Right atrium auricular region (tissue), 2 donors: ENCODE measurements at regions not wholly inside any gene's neighbourhood (a gene's known extent, or its start where the extent isn't known, plus 50 kb on each side); places are given as distances from the start of the nearest gene placed in this dataset.

Source experiments
- DNase-seq: peaks from one replicate; pipeline ENCODE4 v3.0.0-alpha.2; 2019; ENCODE audit warnings: low spot score
- H3K27ac ChIP-seq, 2 donors: fragments of 200-600 bp; sonication (generic); 1 replicate in 1 of 2; 2 replicates in 1 of 2; pipeline ENCODE4 v1.5.1; 2016 to 2019
- H3K27me3 ChIP-seq, 2 donors: fragments of 200-600 bp; sonication (generic); one replicate each; pipeline versions ENCODE4 v1.5.1 to v1.6.0; 2017 to 2019
- H3K36me3 ChIP-seq: fragments of 200-600 bp; sonication (generic); one replicate; pipeline ENCODE4 v1.5.1; 2016
- H3K4me1 ChIP-seq, 2 donors: fragments of 200-600 bp; sonication (generic); one replicate each; pipeline versions ENCODE4 v1.5.1 to v1.6.0; 2017 to 2019
- H3K4me3 ChIP-seq, 2 donors: fragments of 200-600 bp; sonication (generic); 1 replicate in 1 of 2; 2 replicates in 1 of 2; pipeline ENCODE4 v1.5.1; 2017 to 2019; ENCODE audit warnings: mild to moderate bottlenecking in 1 of 2, moderate library complexity in 1 of 2
- H3K9me3 ChIP-seq, 2 donors: fragments of 200-600 bp; sonication (generic); one replicate each; pipeline ENCODE4 v1.5.1; 2019
- CTCF ChIP-seq, 2 donors: fragments of 200-600 bp; sonication (generic); IDR thresholded peaks; one replicate each; pipeline ENCODE4 v1.5.1; 2019; ENCODE audit warnings: antibody characterized with exemption in 2 of 2

- no peak overlapping the region for H3K4me3 ChIP-seq
- no peak for DNase-seq
- H3K9me3 ChIP-seq: no peaks in the 10 kb centered on the region
- no peaks in the 10 kb centered on the region for H3K36me3 ChIP-seq
- no peaks in the 10 kb centered on the region for H3K4me1 ChIP-seq
- TF ChIP-seq CTCF (IDR thresholded peaks at IDR 0.05): no peak
- H3K27me3 ChIP-seq: no peaks in the 10 kb centered on the region
- no peak overlapping the region for H3K27ac ChIP-seq
These were observed 85.7 kb downstream of the SOX2 start for GRCh38 chr3:181797431-181797830.

DNA sequence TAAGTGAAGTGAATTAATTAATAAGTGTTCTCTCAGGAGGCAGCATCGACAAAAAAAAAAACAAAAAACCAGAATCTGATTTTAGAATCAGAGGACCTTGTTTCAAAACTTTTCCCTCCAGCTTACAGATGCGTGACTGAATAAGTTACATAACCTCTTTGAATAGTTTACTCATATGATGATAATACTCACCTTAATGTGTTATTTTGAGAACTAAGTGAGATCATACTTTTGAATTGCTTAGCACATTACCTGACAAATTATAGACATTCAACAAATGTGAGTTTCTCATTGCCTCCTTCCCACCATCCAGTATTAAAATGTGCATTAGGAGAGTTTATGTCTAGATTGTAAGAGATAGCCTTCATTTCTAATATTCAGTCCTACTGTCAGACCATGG is 94.0 kb downstream of the SOX2 start:
- no peak overlapping the region for H3K27ac ChIP-seq
- H3K4me1 ChIP-seq: no peaks in the 10 kb centered on the region
- no peaks in the 10 kb centered on the region for H3K27me3 ChIP-seq
- TF ChIP-seq CTCF (IDR thresholded peaks at IDR 0.05): no peak
- no peak overlapping the region for H3K4me3 ChIP-seq
- no peak for DNase-seq
- no peaks in the 10 kb centered on the region for H3K9me3 ChIP-seq
- no peaks in the 10 kb centered on the region for H3K36me3 ChIP-seq

DNA sequence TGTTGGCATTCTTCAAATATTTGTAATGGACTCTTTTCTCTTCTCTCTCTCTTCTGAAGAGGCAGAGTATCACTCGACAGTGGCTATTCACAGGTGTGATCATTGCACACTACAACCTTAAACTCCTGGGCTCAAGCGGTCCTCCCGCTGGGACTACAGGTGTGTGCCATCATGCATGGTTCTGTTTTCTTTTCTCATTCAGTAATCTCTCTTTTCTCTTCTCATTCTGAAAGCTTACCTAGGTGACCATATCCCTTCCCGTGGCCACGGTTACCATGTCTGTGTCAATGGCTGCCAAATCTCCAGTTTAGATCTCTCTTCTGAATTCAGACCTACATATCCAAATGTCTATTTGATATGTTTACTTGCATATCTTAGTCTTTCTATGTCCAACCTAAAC is 96.3 kb downstream of the SOX2 start:
- H3K27ac ChIP-seq: no peak overlapping the region
- H3K36me3 ChIP-seq: no peaks in the 10 kb centered on the region
- H3K27me3 ChIP-seq: no peaks in the 10 kb centered on the region
- no peak for TF ChIP-seq CTCF (IDR thresholded peaks at IDR 0.05)
- no peak overlapping the region for H3K4me3 ChIP-seq
- no peaks in the 10 kb centered on the region for H3K9me3 ChIP-seq
- no peak for DNase-seq
- no peaks in the 10 kb centered on the region for H3K4me1 ChIP-seq

- Histone ChIP-seq H3K4me3 (no peak overlapping the region), H3K27me3 (no peaks in the 10 kb centered on the region), H3K36me3 (no peaks in the 10 kb centered on the region), H3K9me3 (no peaks in the 10 kb centered on the region), H3K4me1 (no peaks in the 10 kb centered on the region), H3K27ac (no peak overlapping the region)
- DNase-seq: no peak
- TF ChIP-seq CTCF (IDR thresholded peaks at IDR 0.05): no peak
These were observed 112.0 kb downstream of the SOX2 start for GRCh38 chr3:181823716-181824115.

GRCh38 chr3:181824961-181825360 is 113.2 kb downstream of the SOX2 start:
- TF ChIP-seq CTCF (IDR thresholded peaks at IDR 0.05): no peak
- no peaks in the 10 kb centered on the region for H3K9me3 ChIP-seq
- H3K27ac ChIP-seq: no peak overlapping the region
- no peaks in the 10 kb centered on the region for H3K4me1 ChIP-seq
- H3K36me3 ChIP-seq: no peaks in the 10 kb centered on the region
- no peaks in the 10 kb centered on the region for H3K27me3 ChIP-seq
- no peak overlapping the region for H3K4me3 ChIP-seq
- DNase-seq: no peak

DNA sequence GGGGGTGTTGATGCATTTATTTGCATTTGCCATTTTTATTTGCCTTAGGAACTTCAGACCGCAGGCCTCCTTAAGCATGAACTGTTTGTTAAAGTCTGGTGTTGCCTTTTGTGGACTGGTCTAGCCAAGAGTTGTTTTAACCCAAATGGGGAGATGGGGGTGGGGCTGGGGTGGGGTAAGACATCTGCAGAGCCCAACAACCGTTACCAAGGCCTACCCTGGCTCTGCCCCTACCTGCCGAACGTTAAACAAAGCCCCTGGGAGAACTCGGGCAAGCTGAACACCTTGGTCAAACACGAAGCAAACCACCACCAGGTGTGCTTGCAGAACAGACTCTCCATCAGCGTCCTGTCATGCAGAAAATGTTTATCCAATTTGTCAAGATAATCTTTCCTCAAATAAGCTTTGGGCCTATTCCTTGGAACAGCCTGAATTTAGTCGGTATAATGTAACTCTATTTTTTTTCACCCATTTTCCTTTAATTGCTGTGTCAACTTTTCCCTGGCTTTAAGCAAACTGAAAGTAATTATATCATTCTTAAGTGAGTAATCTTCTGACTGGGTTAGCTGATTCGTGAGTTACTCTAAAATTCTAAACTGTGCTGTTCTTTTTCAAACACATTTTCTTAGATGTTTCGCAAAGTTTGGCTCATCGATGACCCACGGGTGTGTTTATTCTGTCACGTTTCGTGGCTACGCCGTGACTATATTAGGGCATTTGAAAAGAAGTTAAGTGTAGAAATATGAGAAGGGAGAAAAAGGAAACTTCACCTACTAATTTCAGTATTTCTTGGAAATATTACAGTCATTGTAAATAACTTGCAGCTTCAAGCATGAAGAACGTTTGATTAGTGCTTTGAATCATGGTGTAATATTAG is 127.6 kb downstream of the SOX2 start:
- no peak overlapping the region for H3K27ac ChIP-seq
- no peak overlapping the region for H3K4me3 ChIP-seq
- H3K9me3 ChIP-seq: no peaks in the 10 kb centered on the region
- H3K27me3 ChIP-seq: no peaks in the 10 kb centered on the region
- no peak for TF ChIP-seq CTCF (IDR thresholded peaks at IDR 0.05)
- DNase-seq: no peak
- H3K36me3 ChIP-seq: no peaks in the 10 kb centered on the region
- H3K4me1 ChIP-seq: no peaks in the 10 kb centered on the region
